Esophagus squamous epithelium (tissue), 5 donors: ENCODE measurements at regions not wholly inside any gene's neighbourhood (a gene's known extent, or its start where the extent isn't known, plus 50 kb on each side); places are given as distances from the start of the nearest gene placed in this dataset.

Source experiments
- DNase-seq: peaks from one replicate; lab custom pipeline; 2025; lab: John Stamatoyannopoulos, UW
- H3K27ac ChIP-seq, 4 donors: fragments of 200-600 bp; sonication (generic); one replicate each; pipeline ENCODE4 v1.5.1; 2016 to 2019; ENCODE audit warnings: mild to moderate bottlenecking in 1 of 4
- H3K27me3 ChIP-seq, 4 donors: fragments of 200-600 bp; sonication (generic); 1 replicate in 3 of 4; 2 replicates in 1 of 4; pipeline versions ENCODE4 v1.5.1 to v1.6.0; 2017 to 2021; ENCODE audit warnings: antibody characterized with exemption in 1 of 4
- H3K36me3 ChIP-seq, 3 donors: fragments of 200-600 bp; sonication (generic); one replicate each; pipeline ENCODE4 v1.5.1; 2016 to 2019
- H3K4me1 ChIP-seq, 3 donors: fragments of 200-600 bp; sonication (generic); one replicate each; pipeline ENCODE4 v1.5.1; 2017 to 2019
- H3K4me3 ChIP-seq, 4 donors: fragments of 200-600 bp; sonication (generic); 1 replicate in 3 of 4; 2 replicates in 1 of 4; pipeline ENCODE4 v1.5.1; 2016 to 2019; ENCODE audit warnings: mild to moderate bottlenecking in 2 of 4, moderate library complexity in 1 of 4
- H3K9me3 ChIP-seq, 3 donors: fragments of 200-600 bp; sonication (generic); one replicate each; pipeline ENCODE4 v1.5.1; 2016 to 2019
- CTCF ChIP-seq, 6 experiments: fragments of 450-650 bp in 4 of 6; fragments of 200-600 bp in 2 of 6; sonication (generic) in 2 of 6; IDR thresholded peaks; one replicate each; pipeline ENCODE4 v1.5.1; 2016 to 2019; ENCODE audit warnings: antibody characterized with exemption in 6 of 6, mild to moderate bottlenecking in 4 of 6, moderate library complexity in 4 of 6
- POLR2A ChIP-seq, 4 donors: fragments of 450-650 bp; IDR thresholded peaks; one replicate each; pipeline ENCODE4 v1.6.1; 2017; ENCODE audit warnings: antibody characterized with exemption in 4 of 4, mild to moderate bottlenecking in 4 of 4, moderate library complexity in 3 of 4
- WGBS, 2 donors: methylation state at CpG; one replicate each; pipeline ENCODE4 v1.1.5; 2018; 5-methylcytosine and 5-hydroxymethylcytosine counted together
- intact Hi-C: fragments of 100-400 bp; cut with DNase I; formaldehyde crosslinking; loops from one replicate; pipeline ENCODE4 v1.15.0; 2022
- donor health status: DM: yes; HTN: yes; CAD: no.

DNA sequence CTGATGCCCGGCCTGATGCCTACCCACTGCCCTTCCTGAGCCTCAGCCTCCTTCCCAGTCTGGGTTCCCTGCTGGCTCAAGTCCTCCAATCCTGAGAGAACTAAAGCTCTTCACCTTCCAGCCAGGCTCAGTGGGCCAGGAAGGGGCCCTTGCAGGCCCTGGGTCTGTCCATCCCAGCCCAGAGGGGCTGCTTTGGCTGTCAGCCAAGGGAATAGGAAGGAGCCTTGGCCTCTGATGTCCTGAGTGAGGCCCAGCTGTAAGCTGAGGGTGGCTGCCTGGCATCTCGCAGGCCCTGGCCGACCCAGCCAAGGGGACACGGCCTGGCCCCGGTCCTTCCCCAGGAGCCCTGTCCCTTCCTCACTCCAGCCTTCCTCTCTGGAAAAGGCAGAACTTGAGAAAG lies 83.4 kb downstream of the DHCR7 start:
- Histone ChIP-seq H3K36me3 (no peaks in the 10 kb centered on the region), H3K27ac (no peak overlapping the region), H3K4me1 (no peaks in the 10 kb centered on the region), H3K9me3 (no peaks in the 10 kb centered on the region), H3K4me3 (no peak overlapping the region), H3K27me3 (peaks cover 0 to 16% (median 0%) of the 10 kb centered on the region in 4 donors)
- no peak for DNase-seq
- intact Hi-C loops, result no loop called here
- 78 to 91% methylated on average over 4 to 5 of the region's 5 CpGs for WGBS, 2 donors
- TF ChIP-seq CTCF (IDR thresholded peaks at IDR 0.05) (no peak), POLR2A (IDR thresholded peaks at IDR 0.05) (no peak)

DNA sequence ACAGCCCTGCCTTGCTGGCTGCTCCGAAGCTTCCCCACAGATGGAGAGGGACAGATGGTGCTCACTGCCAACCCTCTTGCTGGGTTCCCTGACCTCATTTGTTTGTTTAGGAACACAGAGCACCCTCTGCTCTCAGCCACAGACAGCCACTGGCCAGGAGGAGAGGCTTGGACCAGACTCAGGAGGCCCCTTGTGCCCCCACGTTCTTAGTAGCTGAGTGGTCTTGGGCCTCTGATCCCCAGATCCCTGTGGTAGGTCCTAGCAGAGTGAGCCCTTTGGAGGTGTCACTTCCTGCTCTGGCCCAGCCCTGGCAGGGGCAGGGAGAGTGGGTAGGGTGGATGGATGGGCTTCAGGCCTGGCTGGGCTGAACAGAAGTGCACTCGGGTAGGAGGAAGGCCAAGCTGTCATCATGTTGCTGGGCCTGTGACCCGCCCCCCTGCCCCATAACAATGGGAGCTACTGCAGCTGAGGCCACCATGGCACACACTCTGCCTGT lies 84.0 kb downstream of the DHCR7 start:
- WGBS, 2 donors, result 53 to 62% methylated on average over 2 to 4 of the region's 4 CpGs
- Histone ChIP-seq H3K27me3 (peaks cover 0 to 12% (median 0%) of the 10 kb centered on the region in 4 donors), H3K9me3 (no peaks in the 10 kb centered on the region), H3K4me3 (no peak overlapping the region), H3K27ac (no peak overlapping the region), H3K4me1 (no peaks in the 10 kb centered on the region), H3K36me3 (no peaks in the 10 kb centered on the region)
- intact Hi-C loops, result no loop called here
- TF ChIP-seq CTCF (IDR thresholded peaks at IDR 0.05) (no peak), POLR2A (IDR thresholded peaks at IDR 0.05) (no peak)
- DNase-seq, result no peak

- Histone ChIP-seq H3K36me3 (no peaks in the 10 kb centered on the region), H3K27ac (no peak overlapping the region), H3K4me3 (no peak overlapping the region), H3K4me1 (no peaks in the 10 kb centered on the region), H3K27me3 (peaks cover 0 to 7% (median 0%) of the 10 kb centered on the region in 4 donors), H3K9me3 (no peaks in the 10 kb centered on the region)
- intact Hi-C loops, result no loop called here
- WGBS, 2 donors, result 59 to 94% methylated on average over 3 of the region's 4 CpGs
- DNase-seq, result no peak
- no peak for TF ChIP-seq CTCF (IDR thresholded peaks at IDR 0.05)
- TF ChIP-seq POLR2A (IDR thresholded peaks at IDR 0.05), result no peak
Observed at GRCh38 chr11:71363721-71364120, 84.5 kb downstream of the DHCR7 start.

GRCh38 chr11:71358963-71359567 lies 89.1 kb downstream of the DHCR7 start:
- 77% methylated on average over 6 of the region's 6 CpGs for WGBS, 2 donors
- Histone ChIP-seq H3K27me3 (peaks cover 0 to 27% (median 0%) of the 10 kb centered on the region in 4 donors), H3K4me3 (no peak overlapping the region), H3K4me1 (no peaks in the 10 kb centered on the region), H3K9me3 (no peaks in the 10 kb centered on the region), H3K27ac (no peak overlapping the region), H3K36me3 (no peaks in the 10 kb centered on the region)
- DNase-seq, result no peak
- no peak for TF ChIP-seq CTCF (IDR thresholded peaks at IDR 0.05)
- TF ChIP-seq POLR2A (IDR thresholded peaks at IDR 0.05), result no peak
- intact Hi-C loops, result no loop called here

DNA sequence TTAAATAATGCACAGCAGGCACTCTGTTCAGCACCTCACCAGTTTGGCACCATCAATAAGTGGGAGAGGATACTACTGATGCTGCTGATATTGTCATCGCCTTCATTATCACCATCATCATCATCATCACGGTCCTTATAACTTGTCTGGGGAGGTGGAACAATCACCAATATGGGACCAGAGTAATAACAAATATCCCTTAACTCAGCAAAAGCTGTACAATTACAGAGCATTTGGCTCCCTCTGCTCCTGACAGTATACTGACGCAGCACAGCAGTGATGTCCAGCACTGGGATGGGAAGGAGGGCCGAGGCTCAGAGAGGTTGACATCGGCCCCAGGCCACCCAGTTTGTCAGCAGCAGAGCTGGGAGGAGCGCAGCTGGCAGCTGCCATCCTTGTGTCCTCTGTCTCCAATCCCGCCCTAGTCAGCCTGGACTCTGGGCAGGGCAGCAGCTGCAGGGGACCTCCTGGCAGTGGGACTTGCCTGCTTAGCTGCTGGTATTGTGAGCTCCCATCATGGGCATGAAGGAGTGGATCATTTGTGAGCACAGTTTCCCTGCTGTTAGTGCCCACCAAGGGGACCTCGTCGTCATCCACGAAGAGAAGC lies 90.0 kb downstream of the DHCR7 start:
- H3K27ac ChIP-seq, result no peak overlapping the region
- DNase-seq, result no peak
- no peaks in the 10 kb centered on the region for H3K4me1 ChIP-seq
- H3K36me3 ChIP-seq, result no peaks in the 10 kb centered on the region
- intact Hi-C loops, result no loop called here
- no peak for TF ChIP-seq POLR2A (IDR thresholded peaks at IDR 0.05)
- TF ChIP-seq CTCF (IDR thresholded peaks at IDR 0.05), result no peak
- no peaks in the 10 kb centered on the region for H3K9me3 ChIP-seq
- peaks cover 0 to 30% (median 0%) of the 10 kb centered on the region in 4 donors for H3K27me3 ChIP-seq
- H3K4me3 ChIP-seq, result no peak overlapping the region
- 76 to 87% methylated on average over 6 to 9 of the region's 10 CpGs for WGBS, 2 donors
